CD1c-positive myeloid dendritic cell (primary cell): ENCODE measurements at regions not wholly inside any gene's neighbourhood (a gene's known extent, or its start where the extent isn't known, plus 50 kb on each side); places are given as distances from the start of the nearest gene placed in this dataset.

Experiments used
- DNase-seq: peaks from one replicate; pipeline ENCODE4 v3.0.0-alpha.2; 2016; ENCODE audit errors: extremely low spot score

GRCh38 chr12:41981758-41982157, 162.9 kb downstream of the GXYLT1 start:
- DNase-seq = no peak

- no peak for DNase-seq
These were observed 163.7 kb downstream of the GXYLT1 start for GRCh38 chr12:41981013-41981412.

GRCh38 chr12:41980390-41980789, 164.3 kb downstream of the GXYLT1 start:
- no peak for DNase-seq

- DNase-seq = no peak
These were observed 165.1 kb downstream of the GXYLT1 start for GRCh38 chr12:41979574-41979973.

- no peak for DNase-seq
These were observed 172.1 kb downstream of the GXYLT1 start for GRCh38 chr12:41972598-41972997.

GRCh38 chr12:41972196-41972595, 172.5 kb downstream of the GXYLT1 start:
- no peak for DNase-seq

- DNase-seq = no peak
These were observed 173.9 kb downstream of the GXYLT1 start for GRCh38 chr12:41970744-41971143.

GRCh38 chr12:41968599-41968998, 176.1 kb downstream of the GXYLT1 start:
- no peak for DNase-seq

- DNase-seq = no peak
These were observed 176.8 kb downstream of the GXYLT1 start for GRCh38 chr12:41967668-41968500.

GRCh38 chr12:41966916-41967315, 177.8 kb downstream of the GXYLT1 start:
- no peak for DNase-seq

- DNase-seq = no peak
These were observed 178.7 kb downstream of the GXYLT1 start for GRCh38 chr12:41966001-41966400.

- DNase-seq = no peak
These were observed 181.3 kb downstream of the GXYLT1 start for GRCh38 chr12:41963398-41963797.

GRCh38 chr12:41962171-41962572, 182.5 kb downstream of the GXYLT1 start:
- no peak for DNase-seq

- DNase-seq = no peak
These were observed 185.4 kb downstream of the GXYLT1 start for GRCh38 chr12:41959271-41959670.

GRCh38 chr12:41956353-41956752, 188.3 kb downstream of the GXYLT1 start:
- no peak for DNase-seq

GRCh38 chr12:41950455-41950854, 194.2 kb downstream of the GXYLT1 start:
- no peak for DNase-seq

GRCh38 chr12:41946106-41946505, 198.6 kb downstream of the GXYLT1 start:
- no peak for DNase-seq

GRCh38 chr12:41944216-41944615, 200.5 kb downstream of the GXYLT1 start:
- DNase-seq = no peak

GRCh38 chr12:41943671-41944070, 201.0 kb downstream of the GXYLT1 start:
- DNase-seq = no peak

GRCh38 chr12:41942354-41942753, 202.3 kb downstream of the GXYLT1 start:
- no peak for DNase-seq

GRCh38 chr12:41941079-41941478, 203.6 kb downstream of the GXYLT1 start:
- no peak for DNase-seq

- DNase-seq = no peak
These were observed 204.1 kb downstream of the GXYLT1 start for GRCh38 chr12:41940571-41940970.

- DNase-seq = no peak
These were observed 208.3 kb downstream of the GXYLT1 start for GRCh38 chr12:41936333-41936732.

- DNase-seq = no peak
These were observed 208.8 kb downstream of the GXYLT1 start for GRCh38 chr12:41935911-41936310.
